ENCODE measurements at regions not wholly inside any gene's neighbourhood (a gene's known extent, or its start where the extent isn't known, plus 50 kb on each side); places are given as distances from the start of the nearest gene placed in this dataset.
"Not testable (repeated sequence)": the region's sequence is repeated elsewhere in the genome, so short reads cannot be mapped to it uniquely, and the experiment has no call there.

- in situ Hi-C loops (cut with HindIII; ENCODE audit: low pct_unique_long_range_greater_than_20kb, low sequenced_read_pairs), result no loop called here
- DNase-seq (ENCODE audit: low read depth, low spot score), result no peak
Observed at GRCh38 chr18:34339155-34339554, 114.4 kb upstream of the NOL4 start.

GRCh38 chr18:34342960-34343359 lies 118.2 kb upstream of the NOL4 start:
- no peak for DNase-seq (ENCODE audit: low read depth, low spot score)

GRCh38 chr18:34345738-34346137 lies 121.0 kb upstream of the NOL4 start:
- DNase-seq (ENCODE audit: low read depth, low spot score), result no peak
- in situ Hi-C loops (cut with HindIII; ENCODE audit: low pct_unique_long_range_greater_than_20kb, low sequenced_read_pairs), result no loop called here

More at GRCh38 chr18:34342960-34343359, 118.2 kb upstream of the NOL4 start:
- in situ Hi-C loops (cut with HindIII; ENCODE audit: low pct_unique_long_range_greater_than_20kb, low sequenced_read_pairs), result no loop called here

GRCh38 chr18:34350778-34351177 lies 126.1 kb upstream of the NOL4 start:
- in situ Hi-C loops (cut with HindIII; ENCODE audit: low pct_unique_long_range_greater_than_20kb, low sequenced_read_pairs), result no loop called here
- no peak for DNase-seq (ENCODE audit: low read depth, low spot score)

GRCh38 chr18:34352385-34353163 lies 127.9 kb upstream of the NOL4 start:
- peak; percentile 7 for DNase-seq (ENCODE audit: low read depth, low spot score)
- in situ Hi-C loops (cut with HindIII; ENCODE audit: low pct_unique_long_range_greater_than_20kb, low sequenced_read_pairs), result no loop called here

- in situ Hi-C loops (cut with HindIII; ENCODE audit: low pct_unique_long_range_greater_than_20kb, low sequenced_read_pairs), result no loop called here
- no peak for DNase-seq (ENCODE audit: low read depth, low spot score)
Observed at GRCh38 chr18:34354351-34354750, 129.6 kb upstream of the NOL4 start.

GRCh38 chr18:34357944-34358580 lies 133.3 kb upstream of the NOL4 start:
- in situ Hi-C loops (cut with HindIII; ENCODE audit: low pct_unique_long_range_greater_than_20kb, low sequenced_read_pairs), result no loop called here
- no peak for DNase-seq (ENCODE audit: low read depth, low spot score)

GRCh38 chr18:34358923-34359322 lies 134.2 kb upstream of the NOL4 start:
- in situ Hi-C loops (cut with HindIII; ENCODE audit: low pct_unique_long_range_greater_than_20kb, low sequenced_read_pairs), result no loop called here
- no peak for DNase-seq (ENCODE audit: low read depth, low spot score)

- in situ Hi-C loops (cut with HindIII; ENCODE audit: low pct_unique_long_range_greater_than_20kb, low sequenced_read_pairs), result no loop called here
- DNase-seq (ENCODE audit: low read depth, low spot score), result no peak
Observed at GRCh38 chr18:34364699-34365098, 140.0 kb upstream of the NOL4 start.

- DNase-seq (ENCODE audit: low read depth, low spot score), result no peak
- in situ Hi-C loops (cut with HindIII; ENCODE audit: low pct_unique_long_range_greater_than_20kb, low sequenced_read_pairs), result no loop called here
Observed at GRCh38 chr18:34370704-34371395, 146.1 kb upstream of the NOL4 start.

- DNase-seq (ENCODE audit: low read depth, low spot score), result no peak
- in situ Hi-C loops (cut with HindIII; ENCODE audit: low pct_unique_long_range_greater_than_20kb, low sequenced_read_pairs), result no loop called here
Observed at GRCh38 chr18:34380326-34380725, 155.6 kb upstream of the NOL4 start.

GRCh38 chr18:34385311-34385710 lies 160.6 kb upstream of the NOL4 start:
- no peak for DNase-seq (ENCODE audit: low read depth, low spot score)
- in situ Hi-C loops (cut with HindIII; ENCODE audit: low pct_unique_long_range_greater_than_20kb, low sequenced_read_pairs), result no loop called here

- DNase-seq (ENCODE audit: low read depth, low spot score), result no peak
Observed at GRCh38 chr18:34386803-34387202, 162.1 kb upstream of the NOL4 start.

GRCh38 chr18:34397286-34397896 lies 172.7 kb upstream of the NOL4 start:
- in situ Hi-C loops (cut with HindIII; ENCODE audit: low pct_unique_long_range_greater_than_20kb, low sequenced_read_pairs), result no loop called here
- DNase-seq (ENCODE audit: low read depth, low spot score), result no peak

More at GRCh38 chr18:34386803-34387202, 162.1 kb upstream of the NOL4 start:
- in situ Hi-C loops (cut with HindIII; ENCODE audit: low pct_unique_long_range_greater_than_20kb, low sequenced_read_pairs), result no loop called here

- in situ Hi-C loops (cut with HindIII; ENCODE audit: low pct_unique_long_range_greater_than_20kb, low sequenced_read_pairs), result no loop called here
Observed at GRCh38 chr18:34399892-34400291, 175.2 kb upstream of the NOL4 start.

GRCh38 chr18:34400834-34401233 lies 176.1 kb upstream of the NOL4 start:
- in situ Hi-C loops (cut with HindIII; ENCODE audit: low pct_unique_long_range_greater_than_20kb, low sequenced_read_pairs), result no loop called here

More at GRCh38 chr18:34399892-34400291, 175.2 kb upstream of the NOL4 start:
- no peak for DNase-seq (ENCODE audit: low read depth, low spot score)

GRCh38 chr18:34401775-34402174 lies 177.1 kb upstream of the NOL4 start:
- DNase-seq (ENCODE audit: low read depth, low spot score), result no peak
- in situ Hi-C loops (cut with HindIII; ENCODE audit: low pct_unique_long_range_greater_than_20kb, low sequenced_read_pairs), result no loop called here

More at GRCh38 chr18:34400834-34401233, 176.1 kb upstream of the NOL4 start:
- no peak for DNase-seq (ENCODE audit: low read depth, low spot score)

- in situ Hi-C loops (cut with HindIII; ENCODE audit: low pct_unique_long_range_greater_than_20kb, low sequenced_read_pairs); DNase-seq (ENCODE audit: low read depth, low spot score): not testable (repeated sequence)
Observed at GRCh38 chr18:34407471-34407870, 182.8 kb upstream of the NOL4 start.

All from SK-MEL-5 (cell line).